HG03095 (cell line): ENCODE measurements at regions not wholly inside any gene's neighbourhood (a gene's known extent, or its start where the extent isn't known, plus 50 kb on each side); places are given as distances from the start of the nearest gene placed in this dataset.
"Not testable (repeated sequence)": the region's sequence is repeated elsewhere in the genome, so short reads cannot be mapped to it uniquely, and the experiment has no call there.

Experiments
- ATAC-seq: cut with Tn5 transposase; IDR thresholded peaks from one replicate; pipeline ENCODE4 v1.9.1; 2021; ENCODE audit warnings: moderate library complexity; ENCODE audit not compliant: unreplicated experiment

- ATAC-seq, result no peak
Observed at GRCh38 chr18:67455890-67456501, 60.5 kb downstream of the DSEL start.

GRCh38 chr18:67453901-67454300 lies 62.6 kb downstream of the DSEL start:
- ATAC-seq, result no peak

- ATAC-seq, result no peak
Observed at GRCh38 chr18:67451960-67452359, 64.6 kb downstream of the DSEL start.

- ATAC-seq, result not testable (repeated sequence)
Observed at GRCh38 chr18:67451101-67451500, 65.4 kb downstream of the DSEL start.

GRCh38 chr18:67433971-67434370 lies 82.5 kb downstream of the DSEL start:
- no peak for ATAC-seq

GRCh38 chr18:67432806-67433205 lies 83.7 kb downstream of the DSEL start:
- no peak for ATAC-seq

GRCh38 chr18:67428805-67429204 lies 87.7 kb downstream of the DSEL start:
- no peak for ATAC-seq

GRCh38 chr18:67428158-67428557 lies 88.4 kb downstream of the DSEL start:
- ATAC-seq, result no peak

GRCh38 chr18:67426486-67426885 lies 90.0 kb downstream of the DSEL start:
- ATAC-seq, result no peak

- ATAC-seq, result no peak
Observed at GRCh38 chr18:67425672-67426071, 90.8 kb downstream of the DSEL start.

GRCh38 chr18:67421651-67422050 lies 94.9 kb downstream of the DSEL start:
- ATAC-seq, result no peak

GRCh38 chr18:67417864-67418523 lies 98.5 kb downstream of the DSEL start:
- ATAC-seq, result peak; percentile 91

- no peak for ATAC-seq
Observed at GRCh38 chr18:67411116-67411515, 105.4 kb downstream of the DSEL start.

GRCh38 chr18:67410075-67411070 lies 106.1 kb downstream of the DSEL start:
- ATAC-seq, result no peak

GRCh38 chr18:67408240-67408639 lies 108.3 kb downstream of the DSEL start:
- ATAC-seq, result no peak

- no peak for ATAC-seq
Observed at GRCh38 chr18:67406714-67407113, 109.8 kb downstream of the DSEL start.

- ATAC-seq, result no peak
Observed at GRCh38 chr18:67402543-67402942, 114.0 kb downstream of the DSEL start.

- ATAC-seq, result no peak
Observed at GRCh38 chr18:67400502-67401117, 115.9 kb downstream of the DSEL start.

- no peak for ATAC-seq
Observed at GRCh38 chr18:67386032-67386431, 130.5 kb downstream of the DSEL start.

- ATAC-seq, result no peak
Observed at GRCh38 chr18:67385455-67385854, 131.1 kb downstream of the DSEL start.

GRCh38 chr18:67384057-67384456 lies 132.5 kb downstream of the DSEL start:
- ATAC-seq, result not testable (repeated sequence)
